ENCODE measurements at regions not wholly inside any gene's neighbourhood (a gene's known extent, or its start where the extent isn't known, plus 50 kb on each side); places are given as distances from the start of the nearest gene placed in this dataset.
A peak's percentile ranks its signal among the peaks of the same experiment; 100 is the strongest.
"Not testable (repeated sequence)": the region's sequence is repeated elsewhere in the genome, so short reads cannot be mapped to it uniquely, and the experiment has no call there.

DNA sequence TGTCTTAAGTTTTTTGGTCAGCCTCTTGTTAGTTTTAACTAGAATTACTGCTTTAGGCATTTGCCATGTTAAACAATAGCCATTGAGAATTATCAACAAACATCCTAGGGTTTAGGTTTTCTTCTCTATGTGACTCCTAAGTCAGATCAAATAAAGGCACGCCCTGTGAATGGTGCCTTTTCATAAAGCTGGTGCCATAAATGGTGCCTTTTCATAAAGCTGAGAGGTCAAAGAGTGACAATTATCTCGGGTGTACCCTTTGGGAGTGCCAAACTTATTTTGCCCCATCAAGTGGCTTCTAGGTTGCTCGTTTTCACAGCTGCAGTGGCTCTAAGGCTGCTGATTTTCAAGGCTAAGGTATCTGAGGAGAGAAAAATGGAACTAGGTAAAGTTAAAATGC is 391.6 kb downstream of the DMRTA1 start:
- DNase-seq (ENCODE audit: low spot score) = no peak

DNA sequence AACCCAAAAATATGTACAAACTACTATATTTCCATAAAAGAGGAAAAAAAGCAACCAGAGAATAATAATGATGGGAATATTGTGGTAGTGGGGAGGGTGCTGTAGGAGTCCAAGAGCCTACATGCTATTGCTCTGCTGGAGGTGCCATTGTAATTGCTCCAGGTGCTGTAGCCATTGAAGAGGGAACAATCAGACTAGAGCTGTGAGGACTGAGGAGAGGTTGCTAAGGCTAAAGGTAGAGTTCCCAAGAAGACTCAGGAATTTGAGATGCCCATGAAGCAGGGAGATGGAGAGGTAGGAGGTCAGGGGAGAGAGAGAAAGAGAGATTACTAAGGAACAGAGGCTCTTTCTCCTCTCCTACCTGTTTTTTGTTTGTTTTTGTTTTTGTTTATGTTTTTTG is 394.0 kb downstream of the DMRTA1 start:
- DNase-seq (ENCODE audit: low spot score) = no peak

DNA sequence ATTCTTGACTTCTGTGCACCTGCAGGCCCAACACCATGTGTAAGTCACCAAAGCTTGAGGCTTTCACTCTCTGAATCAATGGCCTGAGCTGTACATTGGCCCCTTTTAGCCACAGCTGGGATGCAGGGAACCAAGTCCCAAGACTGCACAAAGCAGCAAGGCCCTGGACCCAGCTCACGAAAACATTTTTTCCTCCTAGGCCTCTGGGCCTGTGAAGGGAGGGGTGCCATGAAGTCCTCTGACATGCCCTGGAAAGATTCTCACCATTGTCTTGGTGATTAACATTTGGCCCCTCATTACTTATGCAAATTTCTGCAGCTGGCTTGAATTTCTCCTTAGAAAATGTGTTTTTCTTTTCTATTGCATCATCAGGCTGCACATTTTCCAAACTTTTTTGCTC is 398.6 kb downstream of the DMRTA1 start:
- DNase-seq (ENCODE audit: low spot score) = not testable (repeated sequence)

DNA sequence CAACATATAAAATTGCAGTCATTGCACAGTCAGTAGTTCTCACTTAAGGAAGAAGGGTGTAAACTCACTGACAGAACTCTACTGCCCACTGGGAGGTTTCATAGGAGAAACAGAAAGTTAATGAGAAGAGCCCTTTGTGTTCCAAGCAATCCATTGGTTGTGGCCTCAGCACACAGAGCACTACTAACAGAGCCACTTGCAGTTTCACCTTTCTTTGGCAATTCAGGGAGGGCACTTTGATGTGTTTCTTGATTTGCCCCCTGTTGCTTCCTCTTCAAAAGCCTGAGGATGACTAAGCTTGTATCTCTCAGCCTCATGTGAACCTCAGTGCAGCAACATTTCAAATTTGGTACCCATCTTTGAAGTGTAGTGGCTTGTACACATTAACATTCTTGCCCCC is 409.4 kb downstream of the DMRTA1 start:
- no peak for DNase-seq (ENCODE audit: low spot score)

DNA sequence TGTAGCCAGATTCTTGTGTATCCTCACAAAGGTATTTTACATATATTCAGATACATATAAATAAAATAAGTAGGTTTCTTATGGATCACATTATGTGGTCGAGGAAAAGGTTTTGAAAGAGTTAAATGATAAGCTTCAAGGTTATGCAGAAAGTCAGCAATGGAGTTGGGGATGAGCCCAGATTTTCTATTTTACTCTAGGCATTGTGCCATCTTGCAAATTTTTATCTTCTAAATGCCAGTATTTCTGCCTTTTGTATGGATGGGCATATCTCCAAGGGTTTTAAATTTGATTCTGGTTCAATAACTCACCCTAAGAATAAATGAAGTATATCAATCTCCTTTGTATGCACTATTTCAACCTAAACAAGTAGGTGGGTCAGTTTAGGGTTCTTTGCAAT is 410.7 kb downstream of the DMRTA1 start:
- DNase-seq (ENCODE audit: low spot score) = no peak

DNA sequence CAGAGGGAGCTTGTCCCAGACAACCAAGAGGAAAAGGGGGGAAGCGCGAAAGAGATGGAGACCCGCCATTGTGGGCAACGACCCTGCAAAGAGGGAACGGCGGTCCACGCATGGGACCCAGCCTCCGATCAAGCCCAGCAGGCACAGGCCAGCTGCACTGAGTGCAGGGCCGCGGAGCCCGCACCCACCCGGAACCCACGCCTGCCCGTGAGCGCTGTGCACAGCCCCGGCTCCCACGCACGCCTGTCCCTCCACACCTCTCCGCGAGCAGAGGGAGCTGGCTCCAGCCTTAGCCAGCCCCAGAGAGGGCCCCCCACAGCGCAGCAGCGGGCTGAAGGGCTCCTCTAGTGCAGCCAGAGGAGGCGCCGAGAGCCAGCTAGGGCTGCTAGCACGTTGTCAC is 416.5 kb downstream of the DMRTA1 start:
- no peak for DNase-seq (ENCODE audit: low spot score)

DNA sequence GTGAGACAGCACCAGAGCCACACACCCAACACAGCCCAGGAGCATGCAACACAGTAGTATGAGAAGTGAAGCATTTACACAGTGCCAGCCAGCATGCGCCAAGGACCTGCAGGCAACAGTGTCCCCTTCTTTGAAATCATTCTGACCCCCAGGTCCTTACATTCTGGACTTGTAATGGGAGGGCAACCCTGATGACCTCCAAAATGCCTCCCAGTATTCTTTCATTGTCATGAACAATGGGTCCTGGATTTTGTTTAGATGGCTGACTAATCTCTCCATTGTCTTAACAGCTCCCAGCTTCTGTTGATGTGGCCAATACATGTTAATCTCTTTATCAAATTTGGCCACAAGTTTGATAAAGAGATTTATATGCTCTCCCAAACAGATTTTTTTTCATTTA is 417.1 kb downstream of the DMRTA1 start:
- DNase-seq (ENCODE audit: low spot score) = no peak

DNA sequence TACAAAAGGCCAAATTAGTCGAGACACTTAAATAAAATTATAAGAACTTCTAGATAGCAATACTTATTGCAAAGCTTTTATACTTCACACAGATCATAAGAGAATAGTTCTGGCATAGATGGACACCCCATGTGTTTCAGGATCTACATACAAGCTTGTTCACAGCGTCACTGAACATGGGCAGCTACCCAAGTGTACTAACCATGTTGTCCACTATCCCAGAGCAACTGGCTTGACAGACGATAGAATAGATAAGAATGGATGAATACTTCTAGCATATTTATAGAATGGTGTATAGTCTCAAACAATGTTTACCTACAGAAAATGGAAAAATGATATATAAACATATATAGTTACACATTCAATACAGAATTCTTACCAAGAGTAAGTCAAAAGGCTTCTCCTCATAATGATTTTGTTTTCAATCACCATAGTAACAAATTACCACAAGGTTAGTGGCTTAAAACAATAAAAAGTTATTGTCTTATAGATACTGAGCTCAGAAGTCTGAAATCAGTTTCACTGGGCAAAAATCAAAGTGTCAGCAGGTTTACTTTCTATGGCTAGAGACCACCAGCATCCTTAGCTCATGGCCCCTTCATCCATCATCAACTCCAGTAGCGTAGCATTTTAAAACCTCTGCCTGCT is 446.7 kb downstream of the DMRTA1 start:
- DNase-seq (ENCODE audit: low spot score) = no peak

DNA sequence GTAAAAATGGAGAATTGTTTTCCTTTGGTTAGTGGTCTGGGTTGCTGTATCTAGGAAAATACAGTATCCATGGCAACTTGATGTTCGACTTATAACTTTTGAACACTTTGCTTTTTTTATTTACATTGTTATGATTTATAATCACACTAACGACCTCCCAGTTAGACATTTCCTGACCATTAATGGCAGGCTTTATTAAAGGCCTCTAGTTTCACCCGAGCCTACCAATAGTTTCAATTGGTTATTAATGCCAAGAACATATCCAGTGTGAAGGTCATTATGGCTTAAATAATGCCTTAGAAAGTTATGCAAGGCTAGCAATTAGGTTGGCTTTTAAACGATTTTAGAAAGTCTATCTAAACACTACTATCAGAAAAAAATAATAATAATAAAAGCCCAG is 452.0 kb downstream of the DMRTA1 start:
- no peak for DNase-seq (ENCODE audit: low spot score)

DNA sequence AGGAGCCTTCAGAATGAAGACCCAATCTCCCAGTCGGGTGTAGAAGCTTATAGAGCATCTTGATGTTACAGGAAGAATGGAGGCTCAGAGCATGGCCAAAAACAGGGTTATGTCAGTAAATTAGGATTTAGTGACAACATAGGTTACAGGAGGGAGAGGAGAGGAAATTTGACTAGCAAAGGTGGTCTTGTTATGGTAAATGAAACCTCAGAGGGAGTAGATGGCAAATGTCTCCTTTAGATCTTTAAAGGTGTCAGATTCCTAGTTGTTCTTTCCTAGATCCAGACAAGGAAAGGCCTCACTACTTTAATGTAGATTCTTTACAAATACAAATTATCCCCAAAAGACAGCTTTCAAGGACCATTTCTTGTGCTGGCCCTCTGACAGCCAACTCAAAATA is 465.0 kb downstream of the DMRTA1 start:
- no peak for DNase-seq (ENCODE audit: low spot score)

DNA sequence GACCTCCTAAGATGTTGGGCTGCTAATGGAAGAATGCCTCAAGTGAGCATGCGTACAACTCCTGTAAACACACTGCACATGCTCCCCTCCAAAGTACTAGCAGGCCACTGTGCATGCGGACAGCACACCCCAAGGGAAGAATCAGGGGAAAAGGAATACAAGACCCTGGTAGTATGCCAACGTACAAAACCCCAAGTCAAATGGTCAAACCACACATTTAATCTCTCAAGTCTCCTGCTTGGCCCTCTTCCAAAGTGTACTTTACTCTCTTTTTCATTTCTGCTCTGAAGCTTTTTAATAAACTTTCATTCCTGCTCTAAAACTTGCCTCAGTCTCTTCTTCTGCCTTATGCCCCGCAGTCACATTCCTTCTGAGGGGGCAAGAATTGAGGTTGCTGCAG is 466.4 kb downstream of the DMRTA1 start:
- no peak for DNase-seq (ENCODE audit: low spot score)

DNA sequence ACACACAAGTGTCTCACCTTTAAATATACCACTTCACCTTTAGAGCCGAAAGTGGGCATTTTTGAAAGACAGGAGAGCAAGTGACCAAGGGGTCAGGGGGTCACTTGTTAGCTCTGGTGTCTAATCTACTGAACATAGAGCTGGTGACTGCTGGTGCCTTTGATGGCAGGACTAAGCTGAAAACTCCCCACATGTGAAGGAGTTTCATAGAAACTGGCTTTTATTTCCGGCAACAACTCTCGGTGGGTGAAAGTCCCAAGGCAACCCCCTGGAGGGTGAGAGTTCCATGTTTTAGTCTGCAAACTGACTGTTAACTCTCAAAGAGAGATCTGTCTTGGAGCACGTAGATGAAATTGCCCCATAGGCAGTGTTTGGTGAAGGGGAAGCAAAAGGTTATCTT is 466.9 kb downstream of the DMRTA1 start:
- DNase-seq (ENCODE audit: low spot score) = no peak

DNA sequence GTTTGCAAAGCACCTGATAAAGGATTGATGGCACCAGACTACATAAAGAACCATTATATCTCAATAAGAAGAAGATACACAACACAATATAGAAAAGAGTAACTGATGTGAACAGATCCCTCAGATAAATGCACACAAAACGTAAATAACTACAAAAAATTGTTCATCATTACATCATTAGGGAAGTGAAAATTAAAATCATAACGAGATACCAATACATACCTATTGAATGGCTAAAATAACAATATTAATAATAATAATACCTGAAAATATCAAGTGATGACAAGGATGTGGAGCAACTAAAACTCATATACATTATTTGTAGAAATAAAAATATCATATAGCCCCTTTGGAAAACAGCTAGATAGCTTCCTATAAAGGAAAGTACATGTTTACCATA is 469.5 kb downstream of the DMRTA1 start:
- no peak for DNase-seq (ENCODE audit: low spot score)

DNA sequence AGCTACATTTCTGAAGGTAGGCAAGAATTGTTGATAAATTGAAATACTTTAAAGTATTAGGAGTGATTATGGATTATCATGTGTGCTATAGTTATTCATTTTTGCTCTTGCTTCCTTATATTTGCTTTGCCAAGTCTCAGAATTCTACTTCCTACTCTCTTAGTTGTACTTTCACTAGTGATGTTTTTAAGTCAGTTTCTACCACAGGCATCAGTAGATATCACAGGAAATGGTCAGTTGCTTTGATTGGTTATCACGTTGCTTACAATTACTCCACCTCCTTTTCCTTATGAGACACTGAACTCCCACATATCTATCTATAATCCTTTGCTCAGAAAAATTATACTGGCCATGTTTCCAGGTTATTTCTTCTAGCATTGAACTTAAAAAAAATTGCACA is 472.8 kb downstream of the DMRTA1 start:
- DNase-seq (ENCODE audit: low spot score) = no peak

DNA sequence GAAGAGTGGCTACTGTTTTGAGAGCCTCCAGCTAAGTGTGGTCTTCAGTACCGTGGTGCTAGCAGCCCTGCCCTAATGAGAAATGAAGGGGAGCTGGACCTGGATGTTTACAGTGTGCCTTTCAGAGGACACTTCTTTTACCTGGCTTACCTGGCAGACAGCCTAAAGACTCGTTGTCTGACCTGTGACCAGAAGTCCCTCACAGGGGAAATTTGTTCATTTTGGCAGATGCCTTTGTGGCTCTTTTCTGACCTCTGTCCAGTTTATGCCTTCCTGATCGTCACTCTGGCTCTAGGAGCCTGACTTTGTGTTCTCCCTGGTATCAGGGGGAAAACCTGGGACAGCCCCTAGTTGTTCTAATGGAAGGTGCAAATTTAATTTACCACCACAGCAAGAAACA is 475.1 kb downstream of the DMRTA1 start:
- DNase-seq (ENCODE audit: low spot score) = no peak

DNA sequence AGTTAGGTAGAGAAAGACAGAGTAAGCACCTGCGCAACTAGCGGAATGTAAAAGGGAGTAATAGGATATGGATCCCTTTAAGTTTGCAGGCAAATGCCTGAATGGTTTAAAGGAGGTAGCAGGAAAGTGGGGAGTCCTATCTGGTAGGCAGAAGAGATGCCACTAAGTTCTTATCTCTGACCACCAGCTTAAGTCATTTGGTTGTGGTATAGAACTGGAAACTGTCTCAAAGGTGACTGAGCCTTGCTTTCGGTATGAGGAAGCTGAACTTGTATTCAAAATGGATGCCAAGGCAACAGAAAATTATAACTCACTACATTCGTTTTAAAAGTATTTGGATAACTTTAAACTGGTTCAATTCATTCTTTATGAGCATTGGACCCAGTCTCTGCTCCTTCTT is 475.6 kb downstream of the DMRTA1 start:
- no peak for DNase-seq (ENCODE audit: low spot score)

DNA sequence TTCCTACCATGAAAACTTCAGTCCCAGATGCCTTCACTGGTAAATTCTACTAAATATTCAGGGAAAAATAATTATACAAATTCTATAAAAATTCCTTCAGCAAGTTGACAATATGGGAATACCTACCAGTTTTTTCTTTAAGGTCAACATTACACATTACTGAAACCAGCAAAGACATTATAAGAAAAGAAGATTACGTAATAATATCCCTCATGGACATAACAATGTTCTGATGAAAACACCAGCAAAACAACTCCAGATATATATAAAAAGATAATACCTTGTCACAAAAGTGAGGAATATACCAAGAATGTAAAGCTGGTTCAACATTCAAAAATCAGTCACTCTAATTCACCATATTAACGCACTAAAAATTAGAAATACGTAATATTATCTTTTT is 507.9 kb downstream of the DMRTA1 start:
- no peak for DNase-seq (ENCODE audit: low spot score)

DNA sequence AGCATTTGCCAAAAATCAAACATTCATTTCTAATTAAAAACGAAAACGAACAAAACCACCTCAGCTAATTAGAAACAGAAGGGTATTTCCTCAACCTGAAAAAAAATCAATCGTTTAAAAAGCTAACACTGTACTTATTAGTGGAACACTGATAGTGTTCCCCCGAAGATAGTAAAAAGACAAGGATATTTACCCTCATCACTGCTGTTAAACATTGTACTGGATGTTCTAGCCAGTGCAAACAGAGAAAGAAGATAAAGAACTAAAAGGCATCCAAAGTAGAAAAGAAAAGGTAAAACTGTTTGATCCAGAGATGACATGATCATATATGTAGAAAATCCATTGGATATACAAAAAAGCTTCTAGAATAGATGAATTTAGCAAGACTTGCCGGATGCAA is 508.3 kb downstream of the DMRTA1 start:
- DNase-seq (ENCODE audit: low spot score) = no peak

DNA sequence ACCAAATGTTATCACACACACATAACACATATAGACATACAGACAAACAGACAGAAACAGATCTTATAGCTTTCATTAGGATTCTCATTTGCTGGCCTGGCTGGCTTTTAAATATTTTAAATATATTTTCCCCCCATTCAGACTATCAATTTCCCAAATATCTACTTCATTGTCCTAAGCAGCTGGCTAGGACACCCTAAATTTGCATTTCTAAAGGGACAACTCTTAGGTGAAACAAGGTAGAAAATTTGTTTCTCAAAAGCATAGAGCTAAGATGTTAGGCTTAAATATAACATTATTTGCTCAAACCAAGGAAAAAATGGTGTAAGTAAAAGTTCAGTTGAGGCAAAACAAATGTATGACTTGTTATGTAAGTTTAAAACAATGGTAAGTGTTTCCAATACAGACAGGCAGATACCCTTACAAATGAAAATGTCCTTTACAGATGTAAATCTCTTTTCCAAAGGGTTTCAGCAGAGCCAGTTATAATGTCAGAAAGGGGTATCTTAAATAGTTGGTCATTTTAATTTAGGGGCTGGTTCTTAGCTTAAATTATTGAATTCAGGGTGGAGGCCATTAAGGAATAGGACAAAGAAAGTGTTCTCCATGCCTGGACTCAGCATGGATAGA is 522.8 kb downstream of the DMRTA1 start:
- no peak for DNase-seq (ENCODE audit: low spot score)

DNA sequence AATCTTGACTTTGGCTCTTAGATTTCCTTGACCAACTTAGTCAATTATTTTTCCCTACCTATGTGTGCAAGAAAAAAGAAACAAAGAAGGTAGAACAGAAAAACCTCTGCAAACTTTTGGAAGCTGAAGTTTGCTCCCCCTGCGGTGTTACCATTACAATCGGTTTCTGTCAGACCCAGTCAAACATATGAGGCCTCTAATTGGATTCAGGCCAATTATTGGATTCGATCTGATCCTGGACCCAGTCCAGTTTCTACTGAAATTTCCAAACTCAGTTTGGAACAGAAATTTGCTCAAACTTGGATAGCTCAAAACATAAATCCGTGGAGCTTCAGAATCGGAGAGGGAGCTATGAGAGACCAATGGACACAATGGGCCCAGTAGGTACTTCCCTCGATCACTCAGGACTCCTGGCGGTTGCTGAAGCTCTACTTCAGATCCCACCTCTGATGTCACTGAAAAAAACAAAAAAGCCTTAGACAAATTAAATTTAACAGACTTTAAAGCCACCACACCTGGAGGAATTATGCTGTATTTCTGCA is 523.9 kb downstream of the DMRTA1 start:
- no peak for DNase-seq (ENCODE audit: low spot score)

DNA sequence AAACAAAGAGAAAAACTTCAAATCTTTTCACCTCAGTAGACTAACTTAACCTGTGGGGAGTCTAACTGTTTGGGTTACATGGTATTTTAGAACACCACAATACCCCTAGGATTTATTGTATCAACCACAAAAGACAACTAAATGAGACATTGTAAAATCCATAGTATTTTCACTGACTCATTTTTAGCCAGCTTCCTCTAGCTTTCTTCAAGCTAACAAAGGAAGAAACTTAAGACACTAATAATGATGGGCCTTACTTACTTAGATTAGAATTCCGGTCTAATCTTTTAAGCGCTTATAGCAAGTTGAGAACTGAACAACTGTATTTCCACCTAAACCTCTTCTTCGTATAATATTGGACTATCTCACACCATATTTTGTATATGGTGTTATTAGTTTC is 529.3 kb downstream of the DMRTA1 start:
- DNase-seq (ENCODE audit: low spot score) = no peak

DNA sequence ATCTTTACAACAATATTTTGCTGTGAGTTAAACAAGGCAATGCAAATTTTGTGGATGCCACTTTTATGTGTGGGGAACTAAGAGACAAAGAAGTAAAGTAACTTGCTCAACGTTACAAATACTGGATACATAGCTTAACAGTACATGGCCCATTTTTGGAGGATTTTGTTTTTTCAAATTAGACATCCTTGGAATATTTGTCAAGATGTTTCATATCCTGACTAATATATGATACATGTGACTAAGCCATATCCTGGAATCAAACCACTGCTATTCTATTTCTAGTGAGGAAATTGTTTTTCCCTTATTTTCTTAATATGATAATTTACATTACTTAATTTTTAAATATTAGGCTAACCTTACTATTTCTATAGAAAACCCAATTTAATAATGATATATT is 529.8 kb downstream of the DMRTA1 start:
- DNase-seq (ENCODE audit: low spot score) = peak; percentile 7

DNA sequence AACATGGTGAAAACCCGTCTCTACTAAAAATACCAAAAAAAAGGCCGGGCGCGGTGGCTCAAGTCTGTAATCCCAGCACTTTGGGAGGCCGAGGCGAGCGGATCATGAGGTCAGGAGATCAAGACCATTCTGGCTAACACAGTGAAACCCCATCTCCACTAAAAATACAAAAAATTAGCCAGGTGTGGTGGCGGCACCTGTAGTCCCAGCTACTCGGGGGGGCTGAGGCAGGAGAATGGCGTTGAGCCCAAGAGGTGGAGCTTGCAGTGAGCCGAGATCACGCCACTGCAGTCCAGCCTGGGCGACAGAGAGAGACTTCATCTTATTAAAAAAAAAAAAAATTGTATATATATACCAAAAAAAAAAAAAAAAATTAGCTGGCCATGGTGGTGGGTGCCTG is 533.8 kb downstream of the DMRTA1 start:
- DNase-seq (ENCODE audit: low spot score) = not testable (repeated sequence)

DNA sequence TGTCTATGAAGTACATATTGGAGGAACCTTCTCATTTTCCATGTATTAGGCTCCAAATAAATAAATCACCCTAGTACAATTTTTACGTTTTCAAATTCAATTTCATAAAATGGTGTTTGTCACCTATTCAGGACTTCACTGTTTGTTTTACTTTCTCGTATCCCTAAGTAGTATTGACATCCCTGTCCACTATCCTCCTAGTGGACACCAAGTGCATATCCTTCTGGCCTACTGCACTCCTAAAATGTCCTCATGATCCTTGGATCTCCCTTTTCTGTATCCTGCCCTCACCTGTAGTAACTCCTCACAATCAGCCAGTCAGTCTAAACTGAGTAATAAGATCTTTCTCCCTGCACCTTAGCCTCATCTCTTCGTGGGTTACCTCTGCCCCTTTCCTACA is 539.9 kb downstream of the DMRTA1 start:
- DNase-seq (ENCODE audit: low spot score) = no peak

All from kidney tubule cell (primary cell).